ENCODE measurements at regions not wholly inside any gene's neighbourhood (a gene's known extent, or its start where the extent isn't known, plus 50 kb on each side); places are given as distances from the start of the nearest gene placed in this dataset.

- TF ChIP-seq CTCF (IDR thresholded peaks at IDR 0.05; ENCODE audit: insufficient read depth, low read length) = no peak
- TF ChIP-seq POLR2AphosphoS5 (IDR thresholded peaks at IDR 0.05; ENCODE audit: low read depth) = no peak
- TF ChIP-seq REST (IDR thresholded peaks at IDR 0.05; ENCODE audit: insufficient replicate concordance, low read depth) = no peak
These were observed 183.4 kb upstream of the VASH1 start for GRCh38 chr14:76577837-76578236.

Data from HL-60 (cell line).